ENCODE measurements at regions not wholly inside any gene's neighbourhood (a gene's known extent, or its start where the extent isn't known, plus 50 kb on each side); places are given as distances from the start of the nearest gene placed in this dataset.

DNA sequence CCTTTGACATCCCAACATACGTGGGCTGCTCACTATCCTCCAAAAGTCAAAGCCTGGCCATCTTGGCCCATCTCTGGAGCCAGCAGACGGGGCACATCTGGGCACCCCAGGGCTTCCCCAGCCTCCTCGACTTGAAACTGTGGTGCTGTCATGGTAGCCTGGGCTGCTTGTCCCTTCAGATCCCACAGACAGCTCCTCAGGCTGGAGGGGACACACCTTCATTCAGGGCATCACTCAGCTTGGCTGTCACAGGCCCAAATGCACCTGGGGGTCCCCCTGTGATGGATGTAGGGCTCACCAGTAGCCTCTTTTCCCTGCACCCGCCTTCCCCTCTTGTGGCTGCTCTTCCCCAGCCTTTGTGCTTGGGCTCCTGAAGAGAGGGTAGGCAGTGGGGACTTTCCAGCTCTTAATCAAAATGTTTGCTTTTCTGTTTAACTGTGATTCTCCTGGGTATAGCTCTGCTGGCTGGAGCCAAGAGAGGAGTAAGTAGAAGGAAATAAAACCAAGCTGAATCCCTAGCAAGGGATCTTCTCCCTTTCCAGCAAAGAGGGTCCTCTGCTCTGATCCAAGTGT is 92.3 kb downstream of the GYPC start:
- DNase-seq, result no peak

DNA sequence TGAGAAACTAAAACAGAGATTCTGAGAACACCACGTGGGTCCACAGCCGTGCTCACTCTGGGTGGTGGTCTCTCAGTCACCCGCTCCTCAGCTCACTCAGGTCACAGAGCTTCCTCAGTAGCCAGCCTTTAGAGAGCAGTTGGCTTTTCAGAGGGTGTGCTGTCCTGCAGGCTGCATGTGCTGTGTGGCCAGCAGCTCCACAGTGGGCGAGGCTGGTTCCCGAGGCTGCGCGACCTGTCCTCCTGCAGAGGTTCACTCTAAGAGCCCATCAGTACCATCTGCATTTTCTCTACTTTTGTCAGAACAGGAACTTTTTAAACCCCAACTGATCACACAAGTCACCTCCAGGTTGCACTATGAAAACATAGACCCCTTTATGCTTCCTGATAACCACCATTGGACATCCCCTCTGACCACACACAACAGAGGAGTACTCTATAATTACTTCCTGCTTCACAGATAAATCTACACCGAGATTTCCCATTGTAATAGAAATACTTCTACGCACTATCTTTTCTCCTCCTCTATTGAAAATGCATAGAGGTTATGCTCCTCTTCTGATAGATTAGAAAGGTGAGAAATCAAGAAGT is 93.1 kb downstream of the GYPC start:
- DNase-seq, result no peak

GRCh38 chr2:126749537-126749936 is 93.6 kb downstream of the GYPC start:
- no peak for DNase-seq

- no peak for DNase-seq
These were observed 94.5 kb downstream of the GYPC start for GRCh38 chr2:126750506-126750905.

DNA sequence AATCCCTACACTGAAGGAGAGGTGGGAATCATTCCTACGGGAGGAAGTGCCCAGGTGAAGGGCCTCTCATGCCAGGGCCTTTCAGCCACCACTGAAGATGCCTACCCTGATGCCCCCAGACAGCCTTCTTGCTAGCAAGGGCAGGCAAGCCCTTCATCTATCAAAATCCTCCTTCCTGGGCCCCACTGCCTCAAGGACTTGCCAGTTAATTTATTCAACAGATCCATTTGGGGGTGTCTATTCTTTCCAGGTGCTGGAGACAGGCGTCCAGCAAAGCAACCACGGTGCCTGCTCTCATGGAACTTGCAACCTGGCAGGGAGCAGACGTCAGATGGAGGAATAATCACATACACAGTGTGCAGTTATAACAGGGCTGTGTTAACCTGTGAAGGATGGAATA is 95.5 kb downstream of the GYPC start:
- DNase-seq, result no peak

GRCh38 chr2:126752876-126753275 is 96.9 kb downstream of the GYPC start:
- DNase-seq, result no peak

DNA sequence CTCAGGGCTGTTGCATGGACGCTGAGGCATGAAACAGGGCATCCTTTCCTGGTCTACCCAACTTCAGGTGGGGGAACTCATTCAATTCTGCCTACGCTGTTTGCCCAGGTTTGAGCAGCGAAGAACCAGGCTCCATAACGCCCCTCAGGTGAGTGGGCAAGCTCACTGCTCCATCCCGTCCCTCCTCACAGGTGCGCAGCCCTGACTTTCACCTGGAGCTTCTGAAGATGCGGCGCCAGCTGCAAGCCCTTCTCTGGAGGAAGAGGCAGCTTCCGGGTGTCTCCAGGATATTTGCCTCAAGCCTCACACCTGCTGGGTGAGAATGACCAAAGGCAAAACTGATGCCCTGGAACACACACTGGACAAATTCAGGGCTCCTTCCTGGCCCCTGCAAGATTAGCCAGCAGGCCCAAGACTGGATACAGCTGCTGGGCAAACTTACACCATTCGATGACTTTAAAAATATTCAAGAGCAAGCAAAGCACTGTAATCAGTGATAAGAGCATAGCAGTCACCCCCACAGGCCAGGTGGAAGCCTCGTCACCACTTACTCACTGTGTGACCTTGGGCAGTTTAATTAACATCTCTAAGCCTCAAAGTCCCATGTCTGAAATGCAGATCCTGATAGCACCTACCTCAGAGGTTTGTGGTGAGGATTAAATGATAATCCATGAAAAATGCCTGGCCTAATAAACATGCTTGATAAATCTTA is 97.7 kb downstream of the GYPC start:
- DNase-seq, result no peak

DNA sequence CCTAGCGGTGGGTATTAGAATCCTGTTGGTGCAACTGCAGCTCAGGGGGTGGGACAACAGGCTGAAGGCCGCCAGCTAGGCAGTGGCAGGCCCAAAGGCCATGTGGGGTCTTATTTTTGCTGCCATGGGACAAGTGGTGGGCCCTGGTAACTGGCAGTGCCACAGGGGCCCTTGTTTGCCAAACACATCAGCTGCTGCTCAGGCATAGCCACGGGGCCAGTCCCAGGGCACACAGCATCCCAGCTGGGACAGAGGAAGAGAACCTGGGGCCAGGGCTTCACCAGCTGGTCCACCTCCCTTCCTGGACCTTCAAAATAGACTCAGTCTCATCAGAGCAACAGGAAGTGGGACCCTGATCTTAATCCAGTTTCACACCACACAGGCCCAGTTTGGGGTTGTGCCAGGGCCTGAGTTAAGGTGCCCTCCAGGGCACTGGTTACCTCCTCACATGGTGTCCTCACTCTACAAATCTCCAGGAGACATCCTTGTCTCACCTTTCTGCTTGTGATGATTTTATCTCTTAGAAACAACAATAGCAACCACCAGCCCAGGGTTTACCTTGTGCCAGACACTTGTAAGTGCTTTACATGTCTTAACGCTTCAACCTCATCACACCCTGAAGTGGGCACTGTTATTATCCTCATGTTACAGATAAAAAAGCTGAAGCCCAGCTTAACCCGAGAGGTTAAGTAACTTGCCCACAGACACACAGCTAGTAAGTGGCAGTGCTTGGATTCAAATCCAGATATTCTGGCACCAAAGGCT is 98.5 kb downstream of the GYPC start:
- DNase-seq, result no peak

- DNase-seq, result no peak
These were observed 100.2 kb downstream of the GYPC start for GRCh38 chr2:126756125-126756524.

DNA sequence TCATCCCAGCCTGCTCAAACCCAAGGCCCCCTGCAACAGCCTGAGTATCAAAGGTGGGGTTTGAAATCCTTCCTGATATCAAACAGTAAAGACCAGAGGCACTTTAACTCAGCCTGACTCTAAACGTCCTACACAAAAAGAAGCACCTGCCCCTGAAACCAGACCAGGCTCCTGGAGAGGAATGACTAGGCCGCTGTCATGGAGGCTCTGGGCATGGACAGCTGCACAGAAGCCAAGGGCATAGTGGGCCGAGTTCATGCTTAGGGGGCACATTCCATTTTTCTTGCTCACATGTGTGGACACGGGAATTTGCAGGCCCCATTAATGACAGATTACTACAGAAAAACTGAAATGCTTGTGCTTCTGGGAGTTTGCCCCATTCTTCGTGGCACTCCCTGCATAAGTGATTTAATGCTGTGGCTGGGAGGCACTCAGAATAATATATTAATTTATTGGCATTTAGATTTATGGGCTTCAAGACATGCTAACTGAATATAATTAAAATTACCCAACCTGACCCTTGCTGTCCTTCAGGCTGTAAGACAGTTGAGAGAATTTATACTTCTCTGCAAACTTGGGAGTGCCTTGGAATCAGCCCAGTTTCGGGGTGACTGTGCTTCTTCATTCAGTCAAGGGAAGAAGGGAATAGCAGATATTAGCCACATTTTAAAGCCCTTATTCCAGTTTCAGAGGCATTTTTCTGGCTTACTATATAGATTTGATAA is 105.5 kb downstream of the GYPC start:
- peak in 1 of 51 donors; percentile 5 for DNase-seq

DNA sequence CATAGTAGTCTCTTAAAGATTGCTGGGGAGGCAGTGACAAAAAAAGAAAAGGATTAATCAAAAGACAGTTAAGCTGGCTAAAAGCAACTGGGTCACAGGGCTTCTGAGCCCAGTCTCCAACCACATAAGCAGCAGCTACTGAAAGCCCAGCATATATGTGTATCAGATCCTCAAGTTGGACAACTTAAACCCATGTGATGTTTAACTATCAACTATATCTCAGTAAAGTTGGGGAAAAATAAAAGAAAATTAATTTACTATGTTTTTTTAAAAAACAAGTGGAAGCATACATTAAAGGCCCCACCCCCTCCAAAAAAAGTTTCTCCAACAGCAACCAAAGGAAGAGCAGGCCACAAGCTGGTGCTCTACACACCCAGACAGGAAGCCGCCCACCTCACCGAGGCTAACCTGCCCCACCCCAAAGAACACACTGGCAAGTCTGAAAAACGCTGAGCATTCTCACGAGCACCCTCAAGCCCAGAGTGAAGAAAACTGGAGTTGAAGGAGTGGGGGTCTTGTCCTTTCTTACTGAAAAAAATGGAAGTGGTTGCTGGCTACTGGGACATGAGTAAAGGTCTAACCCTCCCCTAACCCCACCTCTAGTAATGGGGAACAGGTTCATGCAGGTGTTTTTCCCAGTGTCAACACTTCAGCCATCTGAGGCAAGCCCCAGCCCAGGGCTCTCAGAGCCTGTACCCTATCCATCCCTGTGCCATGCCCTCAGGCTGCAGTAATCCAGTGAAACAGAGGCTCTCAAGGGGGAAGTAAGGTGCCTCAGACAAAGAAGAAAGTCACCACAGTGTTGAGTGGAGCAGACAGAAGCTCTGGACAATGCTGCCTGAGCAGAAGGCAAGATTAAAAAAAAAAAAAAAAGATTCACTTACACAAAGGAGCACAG is 106.3 kb downstream of the GYPC start:
- DNase-seq, result no peak

DNA sequence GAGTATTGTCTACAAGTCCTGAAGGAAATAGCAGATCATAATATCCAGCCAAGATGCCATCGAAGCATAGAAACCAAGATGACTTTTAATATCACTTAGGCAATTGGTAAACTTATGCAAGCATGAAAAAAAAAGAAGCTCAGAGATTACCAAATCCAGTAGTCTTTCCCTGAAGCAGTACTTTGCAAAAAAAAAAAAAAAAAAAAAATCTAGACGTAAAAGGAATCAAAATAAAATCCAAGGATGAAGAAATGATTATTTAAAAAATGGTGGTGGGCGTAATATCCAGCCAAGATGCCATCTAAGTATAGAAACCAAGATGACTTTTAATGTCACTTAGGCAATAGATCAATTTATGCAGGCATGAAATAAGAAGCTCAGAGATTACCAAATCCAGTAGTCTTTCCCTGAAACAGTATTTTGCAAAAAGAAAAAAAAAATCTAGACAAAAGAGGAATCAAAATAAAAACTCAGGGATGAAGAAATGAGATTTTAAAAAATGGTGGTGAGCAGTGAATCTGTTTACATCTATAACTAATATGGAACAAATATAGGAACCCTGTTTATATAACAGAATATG is 108.8 kb downstream of the GYPC start:
- no peak for DNase-seq

DNA sequence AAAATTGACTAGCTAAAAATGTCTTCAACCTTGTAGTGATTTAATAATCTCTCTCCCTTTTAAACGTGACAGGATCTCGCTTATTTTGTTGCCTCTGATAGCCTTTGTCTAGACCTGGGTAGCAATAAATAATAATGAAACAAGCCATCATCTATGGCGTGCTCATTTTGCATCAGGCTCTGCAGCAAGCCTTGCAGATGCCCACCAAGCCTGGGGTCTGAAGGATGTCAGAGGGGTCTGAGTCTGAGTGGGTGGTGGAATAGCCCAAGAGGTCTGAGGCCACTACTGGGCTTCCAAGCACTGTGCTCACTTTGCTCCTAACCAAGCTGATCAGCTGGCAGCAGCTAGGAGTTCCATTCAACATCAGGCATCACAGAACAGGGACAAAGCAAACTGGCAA is 109.4 kb downstream of the GYPC start:
- no peak for DNase-seq

GRCh38 chr2:126766295-126766968 is 110.5 kb downstream of the GYPC start:
- no peak for DNase-seq

GRCh38 chr2:126766969-126767296 is 111.0 kb downstream of the GYPC start:
- no peak for DNase-seq

GRCh38 chr2:126769118-126769517 is 113.2 kb downstream of the GYPC start:
- DNase-seq, result no peak

DNA sequence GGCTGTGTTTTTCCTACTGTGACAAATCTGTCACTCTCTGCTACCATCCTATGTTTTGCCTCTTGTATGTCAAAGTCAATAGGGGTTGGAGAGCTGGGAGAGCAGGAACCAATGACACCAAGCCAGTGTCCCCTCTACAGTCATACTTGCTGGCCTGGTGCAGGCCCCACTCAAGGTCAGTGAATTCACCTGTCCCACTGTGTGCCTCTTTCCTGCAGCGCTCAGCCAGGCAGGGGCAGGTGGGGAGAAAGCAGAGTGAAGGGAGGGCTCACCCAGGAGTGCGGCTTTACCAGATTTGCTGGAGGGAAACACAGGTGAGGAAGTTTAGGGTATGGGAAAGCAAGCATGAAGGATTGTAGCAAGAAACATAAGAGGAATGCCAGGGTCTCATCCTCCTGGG is 114.5 kb downstream of the GYPC start:
- DNase-seq, result no peak

DNA sequence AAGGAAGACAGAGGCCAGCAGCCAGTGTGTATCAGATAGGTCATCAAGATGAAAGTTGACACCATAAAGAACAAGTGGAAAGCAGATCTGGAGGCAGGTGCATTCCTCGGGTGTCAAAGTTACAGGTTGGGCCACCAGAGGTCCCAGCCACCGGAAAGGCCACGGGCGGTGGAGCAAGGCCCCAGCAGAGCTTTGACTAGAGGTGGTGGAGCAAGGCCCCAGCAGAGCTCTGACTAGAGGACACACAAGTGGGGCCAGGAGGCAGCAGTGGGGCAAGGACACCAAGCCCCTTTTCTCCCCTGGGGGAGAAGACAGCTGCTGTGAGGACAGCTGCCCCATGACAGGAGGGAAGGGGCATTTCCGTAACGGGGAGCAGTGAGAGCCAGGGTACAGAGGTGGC is 115.1 kb downstream of the GYPC start:
- no peak for DNase-seq

- no peak for DNase-seq
These were observed 115.7 kb downstream of the GYPC start for GRCh38 chr2:126771501-126772195.
